ENCODE measurements at regions not wholly inside any gene's neighbourhood (a gene's known extent, or its start where the extent isn't known, plus 50 kb on each side); places are given as distances from the start of the nearest gene placed in this dataset.
A peak's percentile ranks its signal among the peaks of the same experiment; 100 is the strongest.

DNA sequence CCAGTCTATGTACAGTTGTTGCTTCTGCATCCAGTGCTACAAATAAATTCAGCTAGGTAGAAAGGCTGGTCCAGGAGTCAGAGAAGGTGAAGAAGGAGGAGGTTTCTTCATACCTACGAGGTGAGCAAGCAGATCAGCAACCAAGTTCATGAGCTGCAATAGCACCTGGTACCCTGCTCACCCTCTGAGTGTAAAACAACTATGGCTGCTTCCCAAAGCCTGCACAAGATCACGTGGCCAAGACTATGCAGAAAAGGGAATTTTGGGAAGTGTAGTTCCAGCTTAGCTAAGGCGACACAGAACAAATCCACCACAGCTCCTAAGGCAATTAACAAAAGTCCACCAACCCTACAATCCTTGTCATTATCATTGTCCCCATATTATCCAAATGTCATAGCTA is 95.9 kb upstream of the AUTS2 start:
- no peaks in the 10 kb centered on the region for H3K4me1 ChIP-seq
- no peaks in the 10 kb centered on the region for H3K36me3 ChIP-seq
- intact Hi-C loops (cut with DNase I) = no loop called here
- TF ChIP-seq, protein P1, sequence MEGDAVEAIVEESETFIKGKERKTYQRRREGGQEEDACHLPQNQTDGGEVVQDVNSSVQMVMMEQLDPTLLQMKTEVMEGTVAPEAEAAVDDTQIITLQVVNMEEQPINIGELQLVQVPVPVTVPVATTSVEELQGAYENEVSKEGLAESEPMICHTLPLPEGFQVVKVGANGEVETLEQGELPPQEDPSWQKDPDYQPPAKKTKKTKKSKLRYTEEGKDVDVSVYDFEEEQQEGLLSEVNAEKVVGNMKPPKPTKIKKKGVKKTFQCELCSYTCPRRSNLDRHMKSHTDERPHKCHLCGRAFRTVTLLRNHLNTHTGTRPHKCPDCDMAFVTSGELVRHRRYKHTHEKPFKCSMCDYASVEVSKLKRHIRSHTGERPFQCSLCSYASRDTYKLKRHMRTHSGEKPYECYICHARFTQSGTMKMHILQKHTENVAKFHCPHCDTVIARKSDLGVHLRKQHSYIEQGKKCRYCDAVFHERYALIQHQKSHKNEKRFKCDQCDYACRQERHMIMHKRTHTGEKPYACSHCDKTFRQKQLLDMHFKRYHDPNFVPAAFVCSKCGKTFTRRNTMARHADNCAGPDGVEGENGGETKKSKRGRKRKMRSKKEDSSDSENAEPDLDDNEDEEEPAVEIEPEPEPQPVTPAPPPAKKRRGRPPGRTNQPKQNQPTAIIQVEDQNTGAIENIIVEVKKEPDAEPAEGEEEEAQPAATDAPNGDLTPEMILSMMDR (IDR thresholded peaks at IDR 0.05) = no peak
- H3K27me3 ChIP-seq = no peaks in the 10 kb centered on the region
- H3K9me3 ChIP-seq = no peaks in the 10 kb centered on the region
- H3K27ac ChIP-seq = no peak overlapping the region
- DNase-seq (ENCODE audit: low spot score in 2 of 2) = no peak
- H3K4me3 ChIP-seq = no peak overlapping the region

DNA sequence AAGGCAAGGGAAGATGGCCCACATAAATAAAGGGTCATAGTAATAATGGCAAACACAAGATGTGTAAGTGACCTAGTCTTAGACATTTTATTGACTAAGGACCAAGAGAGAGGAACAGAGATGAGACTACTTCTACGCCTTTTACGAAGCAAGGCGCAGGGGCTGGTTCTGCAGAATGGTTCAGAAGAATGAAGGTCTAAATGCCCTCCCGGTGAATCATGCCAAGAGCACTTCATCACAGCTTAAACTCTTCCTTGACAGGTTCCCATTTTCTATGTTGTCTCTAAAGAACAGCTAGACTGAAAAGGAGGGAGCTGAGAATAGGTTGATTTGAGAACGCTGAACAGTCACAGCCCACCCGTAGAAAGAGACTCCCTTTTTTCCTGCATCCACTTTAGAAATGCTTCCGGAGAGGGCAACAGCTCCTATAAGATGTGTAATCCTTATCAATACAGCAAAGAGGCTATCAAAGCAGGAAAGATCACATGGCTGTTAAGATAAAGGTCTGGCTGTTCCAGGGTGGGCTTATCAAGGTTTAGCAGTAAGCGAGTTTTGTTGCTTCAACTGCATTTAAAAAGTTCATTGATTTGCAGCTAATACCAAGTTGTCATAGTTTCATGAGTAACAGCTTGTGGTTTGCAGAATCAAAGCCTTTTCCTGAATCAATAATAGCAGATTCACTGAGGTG is 93.4 kb upstream of the AUTS2 start:
- TF ChIP-seq, protein P1 (IDR thresholded peaks at IDR 0.05) = no peak
- Histone ChIP-seq H3K9me3 (no peaks in the 10 kb centered on the region), H3K4me1 (no peaks in the 10 kb centered on the region), H3K4me3 (no peak overlapping the region), H3K27ac (no peak overlapping the region), H3K36me3 (no peaks in the 10 kb centered on the region), H3K27me3 (no peaks in the 10 kb centered on the region)
- DNase-seq (ENCODE audit: low spot score in 2 of 2) = no peak
- intact Hi-C loops (cut with DNase I) = no loop called here

DNA sequence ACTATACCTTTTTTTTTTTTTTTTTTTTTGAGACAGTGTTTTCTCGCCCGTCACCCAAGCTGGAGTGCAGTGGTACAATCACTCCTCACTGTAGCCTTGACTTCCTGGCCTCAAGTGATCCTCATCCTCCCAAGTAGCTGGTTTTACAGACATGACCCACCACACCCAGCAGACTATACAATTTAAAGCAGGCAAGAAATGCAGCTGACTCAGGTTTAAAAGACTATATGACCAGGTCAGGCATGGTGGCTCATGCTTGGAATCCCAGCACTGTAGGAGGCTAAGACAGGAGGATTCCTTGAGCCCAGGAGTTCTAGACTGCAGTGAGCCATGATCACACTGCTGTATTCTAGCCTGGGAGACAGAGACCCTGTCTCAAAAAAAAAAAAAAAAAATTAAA is 89.5 kb upstream of the AUTS2 start:
- H3K27ac ChIP-seq = no peak overlapping the region
- intact Hi-C loops (cut with DNase I) = no loop called here
- no peaks in the 10 kb centered on the region for H3K36me3 ChIP-seq
- H3K27me3 ChIP-seq = no peaks in the 10 kb centered on the region
- H3K4me1 ChIP-seq = no peaks in the 10 kb centered on the region
- TF ChIP-seq, protein P1 (IDR thresholded peaks at IDR 0.05) = no peak
- H3K4me3 ChIP-seq = no peak overlapping the region
- H3K9me3 ChIP-seq = no peaks in the 10 kb centered on the region
- peak in 1 of 2 donors; percentile 31 for DNase-seq (ENCODE audit: low spot score in 2 of 2)

DNA sequence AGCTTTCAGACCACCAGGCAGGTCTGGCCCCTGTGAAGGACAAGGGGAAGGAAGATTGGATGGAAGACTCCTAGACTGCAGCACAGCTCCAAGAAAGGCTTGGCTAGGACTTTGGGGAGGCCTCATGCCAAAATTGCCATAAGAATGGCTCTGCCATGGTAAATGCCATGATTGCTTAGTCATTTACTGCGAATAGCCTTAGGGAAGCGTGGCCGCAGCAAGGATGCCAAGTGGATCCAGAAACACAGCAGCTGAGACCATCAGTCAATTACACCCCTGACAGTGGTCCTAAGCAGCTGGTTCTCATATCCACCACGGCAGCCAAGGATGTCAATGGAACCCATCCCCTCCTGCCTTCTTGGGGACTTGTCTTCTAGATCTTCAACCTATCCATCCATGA is 88.2 kb upstream of the AUTS2 start:
- no peaks in the 10 kb centered on the region for H3K27me3 ChIP-seq
- H3K27ac ChIP-seq = no peak overlapping the region
- intact Hi-C loops (cut with DNase I) = no loop called here
- H3K4me3 ChIP-seq = no peak overlapping the region
- no peaks in the 10 kb centered on the region for H3K4me1 ChIP-seq
- DNase-seq (ENCODE audit: low spot score in 2 of 2) = peak in 1 of 2 donors; percentile 33
- H3K9me3 ChIP-seq = no peaks in the 10 kb centered on the region
- H3K36me3 ChIP-seq = no peaks in the 10 kb centered on the region
- TF ChIP-seq, protein P1 (IDR thresholded peaks at IDR 0.05) = no peak

DNA sequence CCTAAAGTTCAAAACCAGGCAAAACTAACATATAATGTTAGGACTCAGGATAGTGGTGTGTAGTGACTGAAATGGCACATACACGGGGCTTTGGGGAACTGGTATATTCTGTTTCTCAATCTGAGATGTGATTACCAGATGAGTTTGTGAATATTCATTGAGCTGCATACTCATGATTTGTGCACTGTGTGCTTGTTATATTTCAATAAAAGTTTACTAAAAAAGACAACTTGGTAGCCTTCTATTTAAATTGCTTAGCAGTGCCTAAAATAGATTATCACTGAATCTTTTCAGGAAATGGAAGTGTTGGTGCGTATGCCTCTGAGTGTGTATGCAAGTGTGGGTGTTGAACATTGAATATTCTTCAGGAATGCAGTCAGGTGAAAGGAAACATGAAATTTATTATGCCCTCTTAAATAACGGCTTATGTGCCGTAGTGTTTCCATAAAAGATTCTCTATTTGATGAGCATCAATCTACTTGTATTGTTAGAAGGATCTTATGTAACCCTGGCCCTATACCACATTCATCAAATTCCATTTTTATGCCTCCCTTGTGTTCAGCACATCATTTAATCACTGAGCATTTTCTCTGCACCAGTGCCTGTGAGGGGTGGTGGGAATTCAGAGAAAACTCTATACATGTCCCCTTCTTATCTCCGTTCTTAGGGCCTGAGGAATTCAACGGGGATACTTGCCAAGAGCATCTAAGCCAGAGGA is 82.6 kb upstream of the AUTS2 start:
- no peaks in the 10 kb centered on the region for H3K9me3 ChIP-seq
- H3K27ac ChIP-seq = no peak overlapping the region
- no peaks in the 10 kb centered on the region for H3K36me3 ChIP-seq
- H3K27me3 ChIP-seq = no peaks in the 10 kb centered on the region
- no peak overlapping the region for H3K4me3 ChIP-seq
- no peak for DNase-seq (ENCODE audit: low spot score in 2 of 2)
- TF ChIP-seq, protein P1 (IDR thresholded peaks at IDR 0.05) = no peak
- intact Hi-C loops (cut with DNase I) = no loop called here
- H3K4me1 ChIP-seq = no peaks in the 10 kb centered on the region
